ENCODE measurements at regions not wholly inside any gene's neighbourhood (a gene's known extent, or its start where the extent isn't known, plus 50 kb on each side); places are given as distances from the start of the nearest gene placed in this dataset.

DNA sequence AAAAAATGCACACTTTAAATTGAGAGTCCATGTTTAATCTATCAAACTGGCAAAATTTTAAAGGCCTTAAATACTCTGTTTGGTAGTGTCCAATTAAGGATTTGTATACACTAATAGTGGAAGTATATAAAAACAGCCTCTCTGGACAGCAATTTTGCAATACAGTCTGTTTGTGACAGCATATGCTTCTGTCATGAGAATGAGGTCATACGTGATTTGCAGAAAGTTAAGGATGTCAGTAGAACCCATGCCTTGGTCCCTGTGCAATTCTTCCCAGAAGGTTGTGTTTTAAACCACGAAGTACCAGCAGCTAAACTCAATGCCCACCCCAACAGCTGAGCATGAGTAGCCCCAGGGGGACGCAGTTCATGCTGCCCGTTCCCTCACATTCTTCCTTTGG, 78.4 kb downstream of the AIPL1 start:
- peaks cover 0 to 28% of the 10 kb centered on the region in 2 donors for H3K27me3 ChIP-seq
- intact Hi-C loops (cut with DNase I): no loop called here
- no peaks in the 10 kb centered on the region for H3K36me3 ChIP-seq
- TF ChIP-seq, protein P1, sequence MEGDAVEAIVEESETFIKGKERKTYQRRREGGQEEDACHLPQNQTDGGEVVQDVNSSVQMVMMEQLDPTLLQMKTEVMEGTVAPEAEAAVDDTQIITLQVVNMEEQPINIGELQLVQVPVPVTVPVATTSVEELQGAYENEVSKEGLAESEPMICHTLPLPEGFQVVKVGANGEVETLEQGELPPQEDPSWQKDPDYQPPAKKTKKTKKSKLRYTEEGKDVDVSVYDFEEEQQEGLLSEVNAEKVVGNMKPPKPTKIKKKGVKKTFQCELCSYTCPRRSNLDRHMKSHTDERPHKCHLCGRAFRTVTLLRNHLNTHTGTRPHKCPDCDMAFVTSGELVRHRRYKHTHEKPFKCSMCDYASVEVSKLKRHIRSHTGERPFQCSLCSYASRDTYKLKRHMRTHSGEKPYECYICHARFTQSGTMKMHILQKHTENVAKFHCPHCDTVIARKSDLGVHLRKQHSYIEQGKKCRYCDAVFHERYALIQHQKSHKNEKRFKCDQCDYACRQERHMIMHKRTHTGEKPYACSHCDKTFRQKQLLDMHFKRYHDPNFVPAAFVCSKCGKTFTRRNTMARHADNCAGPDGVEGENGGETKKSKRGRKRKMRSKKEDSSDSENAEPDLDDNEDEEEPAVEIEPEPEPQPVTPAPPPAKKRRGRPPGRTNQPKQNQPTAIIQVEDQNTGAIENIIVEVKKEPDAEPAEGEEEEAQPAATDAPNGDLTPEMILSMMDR (IDR thresholded peaks at IDR 0.05): no peak
- H3K9me3 ChIP-seq: no peaks in the 10 kb centered on the region
- H3K4me3 ChIP-seq: no peak overlapping the region
- H3K27ac ChIP-seq: no peak overlapping the region
- no peak for DNase-seq
- H3K4me1 ChIP-seq: no peaks in the 10 kb centered on the region
- ATAC-seq: no peak

DNA sequence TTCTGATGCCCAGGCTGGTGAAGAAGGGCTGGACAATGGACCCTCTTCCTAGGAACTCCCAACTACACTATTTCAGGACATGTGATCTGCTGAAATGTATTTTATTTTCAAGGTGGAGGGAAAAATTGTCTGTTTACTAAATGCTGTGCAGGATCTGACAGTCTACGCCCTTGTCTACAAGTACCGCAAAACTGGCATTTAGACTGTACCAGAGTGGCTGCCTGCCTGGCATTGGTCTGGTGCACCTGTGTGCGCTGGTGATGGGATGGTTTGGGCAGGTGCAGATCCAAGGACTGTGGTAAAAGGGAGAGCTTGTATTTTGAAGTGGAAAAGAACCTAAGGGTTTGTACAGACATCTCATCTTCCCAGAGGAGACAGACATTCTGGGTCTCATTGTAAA, 79.7 kb downstream of the AIPL1 start:
- H3K4me1 ChIP-seq: no peaks in the 10 kb centered on the region
- no peak for ATAC-seq
- no peaks in the 10 kb centered on the region for H3K9me3 ChIP-seq
- no peak for DNase-seq
- no peaks in the 10 kb centered on the region for H3K36me3 ChIP-seq
- TF ChIP-seq, protein P1 (IDR thresholded peaks at IDR 0.05): no peak
- intact Hi-C loops (cut with DNase I): no loop called here
- no peak overlapping the region for H3K27ac ChIP-seq
- H3K27me3 ChIP-seq: peaks cover 0 to 30% of the 10 kb centered on the region in 2 donors
- H3K4me3 ChIP-seq: no peak overlapping the region

DNA sequence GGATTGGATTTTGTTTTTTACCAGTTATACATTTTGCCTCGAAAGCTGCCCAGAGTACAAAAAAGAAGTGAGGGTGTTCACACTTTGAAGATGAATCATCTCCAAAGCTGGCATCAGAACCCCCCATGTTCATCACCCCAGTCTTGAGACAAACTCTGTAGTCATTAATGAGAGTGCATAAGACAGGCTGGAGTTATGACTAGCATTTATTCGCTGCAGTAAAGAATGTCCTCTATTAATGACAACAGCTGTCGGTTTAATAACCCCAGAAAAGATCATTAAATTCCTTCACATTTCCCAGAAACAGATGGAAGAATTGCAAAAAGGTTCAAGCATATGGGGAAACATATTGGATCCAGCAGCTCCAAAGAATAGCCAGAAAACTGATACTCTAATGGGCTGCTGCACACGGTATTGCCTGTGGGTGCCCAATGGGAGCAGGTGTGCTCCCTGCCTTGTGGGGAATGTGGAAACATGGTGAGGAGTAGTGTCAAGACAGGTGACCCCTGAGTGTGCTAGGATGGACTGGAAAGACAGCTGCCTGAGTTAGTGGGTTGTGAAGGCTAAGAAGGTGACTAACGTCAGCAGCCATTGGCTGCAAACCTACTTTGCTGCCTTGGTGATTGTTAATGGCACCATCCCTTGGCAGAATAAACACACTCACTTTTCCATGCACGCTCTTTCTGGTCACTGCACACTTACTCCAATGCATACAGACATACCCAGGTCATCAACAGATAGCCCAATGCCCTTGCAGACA, 81.9 kb downstream of the AIPL1 start:
- intact Hi-C loops (cut with DNase I): no loop called here
- Histone ChIP-seq H3K4me1 (no peaks in the 10 kb centered on the region), H3K36me3 (no peaks in the 10 kb centered on the region), H3K27me3 (peaks cover 0 to 26% of the 10 kb centered on the region in 2 donors), H3K9me3 (no peaks in the 10 kb centered on the region), H3K27ac (no peak overlapping the region), H3K4me3 (no peak overlapping the region)
- TF ChIP-seq, protein P1 (IDR thresholded peaks at IDR 0.05): no peak
- DNase-seq: no peak
- ATAC-seq: no peak

DNA sequence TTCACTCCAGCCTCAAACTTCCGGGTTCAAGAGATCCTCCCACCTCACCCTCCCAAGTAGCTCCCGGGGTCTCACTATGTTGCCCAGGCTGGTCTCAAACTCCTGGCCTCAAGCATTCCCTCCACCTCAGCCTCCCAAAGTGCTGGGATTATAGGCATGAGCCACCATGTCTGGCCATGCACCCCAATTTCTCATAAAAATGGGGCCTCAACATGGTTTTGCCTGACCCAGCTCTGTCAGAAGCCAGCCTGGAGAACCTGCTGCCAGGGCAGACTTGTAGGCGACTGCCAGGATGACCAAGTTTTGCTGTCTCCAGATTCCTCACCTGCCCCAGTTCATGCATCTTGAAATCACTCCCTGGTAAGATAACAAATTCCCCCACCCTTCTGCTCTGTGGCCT, 82.9 kb downstream of the AIPL1 start:
- intact Hi-C loops (cut with DNase I): no loop called here
- no peak for ATAC-seq
- no peaks in the 10 kb centered on the region for H3K4me1 ChIP-seq
- no peak overlapping the region for H3K27ac ChIP-seq
- TF ChIP-seq, protein P1 (IDR thresholded peaks at IDR 0.05): no peak
- H3K27me3 ChIP-seq: peaks cover 0 to 27% of the 10 kb centered on the region in 2 donors
- no peak for DNase-seq
- no peaks in the 10 kb centered on the region for H3K36me3 ChIP-seq
- no peak overlapping the region for H3K4me3 ChIP-seq
- no peaks in the 10 kb centered on the region for H3K9me3 ChIP-seq

DNA sequence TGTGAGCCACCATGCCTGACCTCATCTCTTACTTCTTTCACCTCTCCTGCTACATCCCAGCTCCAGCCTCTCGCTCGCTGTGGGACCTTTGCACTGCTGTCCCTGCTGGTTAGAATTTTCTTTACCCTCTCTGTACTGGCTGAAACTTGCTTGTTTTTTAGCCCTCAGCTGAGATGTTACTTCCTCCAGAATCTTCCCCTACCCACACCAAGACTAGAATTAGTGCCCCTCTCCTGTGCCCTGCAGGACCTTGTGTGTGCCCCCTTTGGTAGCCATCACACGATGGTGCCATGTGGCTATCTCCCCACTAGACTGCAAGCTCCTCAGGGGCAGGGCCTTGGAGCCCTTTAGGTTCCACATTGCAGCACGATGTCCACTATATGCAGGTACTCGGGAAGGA, 84.1 kb downstream of the AIPL1 start:
- no peak for DNase-seq
- H3K27ac ChIP-seq: no peak overlapping the region
- no peak for ATAC-seq
- TF ChIP-seq, protein P1 (IDR thresholded peaks at IDR 0.05): no peak
- H3K4me3 ChIP-seq: no peak overlapping the region
- no peaks in the 10 kb centered on the region for H3K36me3 ChIP-seq
- intact Hi-C loops (cut with DNase I): no loop called here
- H3K9me3 ChIP-seq: no peaks in the 10 kb centered on the region
- no peaks in the 10 kb centered on the region for H3K4me1 ChIP-seq
- peaks cover 0 to 35% of the 10 kb centered on the region in 2 donors for H3K27me3 ChIP-seq
